GM10248 (cell line): ENCODE measurements at regions not wholly inside any gene's neighbourhood (a gene's known extent, or its start where the extent isn't known, plus 50 kb on each side); places are given as distances from the start of the nearest gene placed in this dataset.

ENCODE experiments used
- CTCF ChIA-PET: fragments of 300-600 bp; sonication (Branson Sonifier 250); formaldehyde crosslinking; extraction: SDS; loops from one replicate; lab custom pipeline; 2021; ENCODE audit warnings: antibody characterized with exemption; lab: Yijun Ruan, JAX
- POLR2A ChIA-PET: fragments of 350-650 bp; sonication (Branson Sonifier 250); formaldehyde crosslinking; extraction: SDS; loops from one replicate; lab custom pipeline; 2020; ENCODE audit warnings: antibody characterized with exemption; lab: Yijun Ruan, JAX
- DNase-seq: peaks from one replicate; pipeline ENCODE4 v3.0.0; 2012; ENCODE audit errors: extremely low spot score
- TF ChIP-seq, protein P1 (sequence below): IDR thresholded peaks from 2 replicates; pipeline ENCODE4 v1.5.1; 2012; ENCODE audit warnings: mild to moderate bottlenecking, low read depth; ENCODE audit errors: extremely low read depth, missing control alignments, control extremely low read depth

DNA sequence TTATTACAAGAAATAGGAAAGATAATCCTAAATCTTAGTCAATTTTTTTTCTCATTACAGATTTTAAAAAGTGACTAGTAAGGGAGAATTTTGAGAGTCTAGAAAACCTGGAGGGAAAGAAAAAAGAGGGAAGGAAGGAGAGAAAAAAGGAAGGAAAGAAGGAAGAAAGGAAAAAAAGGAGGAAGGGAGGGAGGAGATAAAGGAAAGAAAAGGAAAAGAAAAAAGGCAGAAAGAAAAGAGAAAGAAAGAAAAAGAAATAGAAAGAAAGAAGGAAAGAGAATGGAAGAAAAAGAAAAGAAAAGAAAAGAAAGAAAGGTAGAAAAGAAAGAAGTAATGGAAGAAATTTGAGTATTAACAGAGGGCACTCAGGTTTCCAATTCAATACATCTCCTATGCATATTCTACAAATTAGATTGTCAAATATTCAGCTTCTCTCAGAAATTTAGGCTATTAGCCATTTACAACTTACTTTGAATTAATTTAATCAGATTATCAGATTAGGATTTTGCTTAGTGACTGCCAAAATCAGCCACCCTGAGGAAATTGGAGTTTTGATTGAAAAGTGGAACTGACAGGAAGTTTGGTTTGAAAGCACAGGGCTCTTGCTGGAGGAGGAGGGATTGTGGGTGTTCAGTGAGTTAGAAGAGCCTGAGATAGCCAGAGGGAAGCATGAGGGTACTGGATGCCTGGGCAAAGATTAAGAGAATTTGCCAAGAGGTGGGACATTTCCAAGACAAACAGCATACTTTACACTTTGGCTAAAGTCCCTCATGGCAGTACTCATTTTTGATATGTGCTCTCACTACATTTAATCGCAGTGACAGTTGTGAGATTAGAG is 677.8 kb downstream of the USP25 start:
- no peak for DNase-seq
- POLR2A ChIA-PET: no interaction called here
- CTCF ChIA-PET: no interaction called here
- TF ChIP-seq, protein P1, sequence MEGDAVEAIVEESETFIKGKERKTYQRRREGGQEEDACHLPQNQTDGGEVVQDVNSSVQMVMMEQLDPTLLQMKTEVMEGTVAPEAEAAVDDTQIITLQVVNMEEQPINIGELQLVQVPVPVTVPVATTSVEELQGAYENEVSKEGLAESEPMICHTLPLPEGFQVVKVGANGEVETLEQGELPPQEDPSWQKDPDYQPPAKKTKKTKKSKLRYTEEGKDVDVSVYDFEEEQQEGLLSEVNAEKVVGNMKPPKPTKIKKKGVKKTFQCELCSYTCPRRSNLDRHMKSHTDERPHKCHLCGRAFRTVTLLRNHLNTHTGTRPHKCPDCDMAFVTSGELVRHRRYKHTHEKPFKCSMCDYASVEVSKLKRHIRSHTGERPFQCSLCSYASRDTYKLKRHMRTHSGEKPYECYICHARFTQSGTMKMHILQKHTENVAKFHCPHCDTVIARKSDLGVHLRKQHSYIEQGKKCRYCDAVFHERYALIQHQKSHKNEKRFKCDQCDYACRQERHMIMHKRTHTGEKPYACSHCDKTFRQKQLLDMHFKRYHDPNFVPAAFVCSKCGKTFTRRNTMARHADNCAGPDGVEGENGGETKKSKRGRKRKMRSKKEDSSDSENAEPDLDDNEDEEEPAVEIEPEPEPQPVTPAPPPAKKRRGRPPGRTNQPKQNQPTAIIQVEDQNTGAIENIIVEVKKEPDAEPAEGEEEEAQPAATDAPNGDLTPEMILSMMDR: no peak

DNA sequence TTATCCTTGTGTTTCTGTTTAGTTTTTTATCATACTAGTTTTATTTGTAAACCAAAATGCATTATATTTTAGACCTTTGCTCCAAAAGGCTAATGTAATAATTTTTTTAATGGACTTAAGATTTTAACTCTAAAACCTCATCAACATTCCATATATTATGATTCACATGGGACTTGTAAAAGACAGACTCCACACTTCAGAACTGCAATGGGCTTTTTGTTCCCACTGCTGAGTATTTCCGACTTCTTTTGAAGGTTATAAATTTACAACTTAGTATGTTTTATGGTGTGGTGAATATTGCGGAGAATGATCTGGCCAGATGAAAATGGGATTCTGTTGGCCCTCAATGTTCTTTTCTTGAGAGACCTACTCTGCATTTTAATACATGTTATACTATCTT is 678.5 kb downstream of the USP25 start:
- ChIA-PET CTCF (no interaction called here), POLR2A (no interaction called here)
- DNase-seq: no peak
- TF ChIP-seq, protein P1: no peak

DNA sequence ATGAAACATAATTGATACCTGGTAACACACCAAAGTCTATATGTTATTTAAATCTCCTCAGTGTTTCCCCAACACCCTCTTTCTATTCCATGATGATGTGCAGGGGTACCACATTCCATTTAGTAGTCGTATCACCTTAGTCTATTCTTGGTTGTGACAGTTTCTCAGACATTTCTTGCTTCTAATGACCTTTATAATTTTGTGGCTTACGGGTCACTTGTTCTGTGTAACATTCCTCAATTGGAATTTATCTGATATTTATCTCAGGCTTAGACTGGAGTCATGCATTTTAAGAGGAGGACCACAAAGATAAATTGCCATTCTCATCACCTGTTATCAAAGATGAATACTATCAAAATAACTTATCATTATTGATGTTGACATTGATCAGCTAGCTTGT is 679.6 kb downstream of the USP25 start:
- TF ChIP-seq, protein P1: no peak
- CTCF ChIA-PET: no interaction called here
- POLR2A ChIA-PET: no interaction called here
- no peak for DNase-seq

DNA sequence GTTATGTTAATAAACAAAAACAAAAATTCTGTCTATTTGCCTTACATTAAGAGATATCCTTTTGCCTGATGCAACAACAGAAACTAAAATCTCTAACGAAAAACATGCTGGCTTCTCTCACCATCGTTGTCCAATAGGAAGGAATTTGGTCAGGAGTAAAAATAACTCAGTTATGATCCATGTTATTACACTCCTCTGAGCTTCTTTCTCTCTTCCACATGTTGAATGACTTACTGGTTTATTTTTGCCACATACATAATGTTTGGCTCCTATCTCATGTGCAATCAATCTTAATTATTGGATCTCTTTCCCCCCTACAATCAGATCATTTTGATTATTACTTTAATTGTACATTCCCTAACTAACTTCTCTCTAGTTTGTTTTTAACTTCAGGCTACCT is 688.4 kb downstream of the USP25 start:
- TF ChIP-seq, protein P1: no peak
- no peak for DNase-seq
- CTCF ChIA-PET: no interaction called here
- POLR2A ChIA-PET: no interaction called here

DNA sequence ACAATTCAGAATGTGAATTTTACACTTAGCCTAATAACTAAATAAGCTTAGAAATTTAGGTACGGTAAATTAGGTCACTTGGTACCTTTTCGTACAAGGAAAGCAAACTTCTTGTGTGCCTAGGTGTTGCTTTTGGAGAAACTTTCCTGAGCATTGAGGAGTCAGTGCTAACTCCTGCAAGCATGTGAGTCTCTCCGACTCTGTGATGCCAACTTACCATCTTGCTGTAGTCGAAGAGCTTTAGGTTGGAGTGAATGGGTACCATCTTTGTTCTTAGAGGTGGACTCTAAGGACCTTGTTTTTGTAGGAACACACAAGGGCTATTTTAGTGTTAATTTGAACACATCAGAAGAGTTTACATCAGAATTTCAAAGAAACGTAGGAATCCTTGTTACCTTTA is 688.9 kb downstream of the USP25 start:
- DNase-seq: no peak
- ChIA-PET CTCF (no interaction called here), POLR2A (no interaction called here)
- TF ChIP-seq, protein P1: no peak

DNA sequence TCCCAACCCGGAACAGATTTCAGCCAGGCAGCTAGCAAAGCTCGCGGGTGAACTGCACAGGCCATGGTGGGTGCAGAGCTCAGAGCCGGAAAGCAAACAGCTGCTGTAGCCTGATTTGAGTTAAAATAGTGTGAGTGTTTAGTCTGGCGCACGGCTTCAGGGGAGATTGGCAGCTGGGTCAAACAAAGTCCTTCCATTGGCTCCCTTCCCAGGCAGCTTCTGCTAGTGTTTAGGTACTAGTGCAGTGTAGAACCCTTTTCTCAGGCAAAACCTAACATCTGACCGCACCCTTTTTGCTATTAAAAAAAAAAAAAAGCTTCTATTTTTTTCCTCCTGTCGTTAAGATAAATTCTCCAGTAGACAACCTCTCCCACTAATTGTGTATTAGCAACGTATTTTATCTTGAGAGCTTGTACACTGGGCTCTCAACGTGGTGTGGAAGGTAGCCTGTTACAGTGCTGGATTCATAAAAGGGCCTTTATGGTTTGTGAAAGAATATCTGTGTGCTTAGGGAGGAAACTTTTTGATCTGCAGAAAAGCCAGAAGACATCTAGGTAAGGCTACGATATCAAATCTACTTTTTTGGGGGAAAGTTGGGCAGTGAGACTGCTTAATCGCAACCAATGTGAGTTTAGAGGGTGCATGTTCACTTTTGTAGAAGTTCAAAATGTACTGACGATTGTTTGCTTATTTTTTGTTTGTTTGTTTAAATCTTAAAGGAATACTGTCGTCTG is 689.6 kb downstream of the USP25 start:
- POLR2A ChIA-PET: no interaction called here
- DNase-seq: no peak
- CTCF ChIA-PET: no interaction called here
- TF ChIP-seq, protein P1: no peak
